ENCODE measurements at regions not wholly inside any gene's neighbourhood (a gene's known extent, or its start where the extent isn't known, plus 50 kb on each side); places are given as distances from the start of the nearest gene placed in this dataset.

- no peak overlapping the region for H3K27ac ChIP-seq
- DNase-seq = no peak
- intact Hi-C loops (cut with DNase I) = no loop called here
- no peaks in the 10 kb centered on the region for H3K36me3 ChIP-seq (replicated peaks in 1 of 2)
- H3K4me1 ChIP-seq (replicated peaks in 1 of 2) = no peaks in the 10 kb centered on the region
- H3K4me3 ChIP-seq = no peak overlapping the region
- H3K27me3 ChIP-seq = no peaks in the 10 kb centered on the region
- H3K9me3 ChIP-seq (replicated peaks in 1 of 3) = no peaks in the 10 kb centered on the region
- TF ChIP-seq, protein P1, sequence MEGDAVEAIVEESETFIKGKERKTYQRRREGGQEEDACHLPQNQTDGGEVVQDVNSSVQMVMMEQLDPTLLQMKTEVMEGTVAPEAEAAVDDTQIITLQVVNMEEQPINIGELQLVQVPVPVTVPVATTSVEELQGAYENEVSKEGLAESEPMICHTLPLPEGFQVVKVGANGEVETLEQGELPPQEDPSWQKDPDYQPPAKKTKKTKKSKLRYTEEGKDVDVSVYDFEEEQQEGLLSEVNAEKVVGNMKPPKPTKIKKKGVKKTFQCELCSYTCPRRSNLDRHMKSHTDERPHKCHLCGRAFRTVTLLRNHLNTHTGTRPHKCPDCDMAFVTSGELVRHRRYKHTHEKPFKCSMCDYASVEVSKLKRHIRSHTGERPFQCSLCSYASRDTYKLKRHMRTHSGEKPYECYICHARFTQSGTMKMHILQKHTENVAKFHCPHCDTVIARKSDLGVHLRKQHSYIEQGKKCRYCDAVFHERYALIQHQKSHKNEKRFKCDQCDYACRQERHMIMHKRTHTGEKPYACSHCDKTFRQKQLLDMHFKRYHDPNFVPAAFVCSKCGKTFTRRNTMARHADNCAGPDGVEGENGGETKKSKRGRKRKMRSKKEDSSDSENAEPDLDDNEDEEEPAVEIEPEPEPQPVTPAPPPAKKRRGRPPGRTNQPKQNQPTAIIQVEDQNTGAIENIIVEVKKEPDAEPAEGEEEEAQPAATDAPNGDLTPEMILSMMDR (IDR thresholded peaks at IDR 0.05) = no peak
- TF ChIP-seq POLR2A (IDR thresholded peaks at IDR 0.05) = no peak
- 71 to 85% (median 76%) methylated on average over 3 of the region's 3 CpGs for WGBS, 4 donors
Measured at GRCh38 chr2:48856657-48857056, 101.1 kb upstream of the LHCGR start.

GRCh38 chr2:48856144-48856543 is 100.6 kb upstream of the LHCGR start:
- Histone ChIP-seq H3K9me3 (replicated peaks in 1 of 3) (no peaks in the 10 kb centered on the region), H3K27ac (no peak overlapping the region), H3K4me1 (replicated peaks in 1 of 2) (no peaks in the 10 kb centered on the region), H3K36me3 (replicated peaks in 1 of 2) (no peaks in the 10 kb centered on the region), H3K4me3 (no peak overlapping the region), H3K27me3 (no peaks in the 10 kb centered on the region)
- WGBS, 4 donors = 80 to 88% (median 83%) methylated on average over 4 of the region's 4 CpGs
- intact Hi-C loops (cut with DNase I) = no loop called here
- DNase-seq = no peak
- no peak for TF ChIP-seq POLR2A (IDR thresholded peaks at IDR 0.05)
- TF ChIP-seq, protein P1 (IDR thresholded peaks at IDR 0.05) = no peak

DNA sequence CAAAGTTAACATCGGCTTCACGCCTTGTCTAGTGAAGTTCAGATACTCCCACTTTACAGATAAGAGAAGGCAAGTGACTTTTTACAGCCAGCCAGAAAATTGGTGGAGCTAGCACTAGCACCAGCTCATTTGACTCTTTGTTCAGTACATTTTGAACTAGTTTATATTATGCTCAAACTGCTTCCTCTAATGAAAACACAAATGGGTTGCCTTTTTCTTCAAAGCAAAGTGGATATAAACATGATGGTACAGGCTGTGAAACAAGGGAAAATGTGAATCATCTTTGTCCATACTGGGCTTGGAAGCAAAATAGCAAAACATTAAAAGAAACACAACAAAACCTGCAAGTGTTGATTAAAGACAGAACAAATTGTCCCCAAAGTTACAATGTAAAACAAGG is 99.6 kb upstream of the LHCGR start:
- H3K27me3 ChIP-seq = no peaks in the 10 kb centered on the region
- 81 to 92% (median 89%) methylated on average over 2 of the region's 2 CpGs for WGBS, 4 donors
- no peaks in the 10 kb centered on the region for H3K4me1 ChIP-seq (replicated peaks in 1 of 2)
- H3K27ac ChIP-seq = no peak overlapping the region
- intact Hi-C loops (cut with DNase I) = no loop called here
- no peak for DNase-seq
- H3K4me3 ChIP-seq = no peak overlapping the region
- no peaks in the 10 kb centered on the region for H3K36me3 ChIP-seq (replicated peaks in 1 of 2)
- no peaks in the 10 kb centered on the region for H3K9me3 ChIP-seq (replicated peaks in 1 of 3)
- TF ChIP-seq, protein P1 (IDR thresholded peaks at IDR 0.05) = no peak
- TF ChIP-seq POLR2A (IDR thresholded peaks at IDR 0.05) = no peak

DNA sequence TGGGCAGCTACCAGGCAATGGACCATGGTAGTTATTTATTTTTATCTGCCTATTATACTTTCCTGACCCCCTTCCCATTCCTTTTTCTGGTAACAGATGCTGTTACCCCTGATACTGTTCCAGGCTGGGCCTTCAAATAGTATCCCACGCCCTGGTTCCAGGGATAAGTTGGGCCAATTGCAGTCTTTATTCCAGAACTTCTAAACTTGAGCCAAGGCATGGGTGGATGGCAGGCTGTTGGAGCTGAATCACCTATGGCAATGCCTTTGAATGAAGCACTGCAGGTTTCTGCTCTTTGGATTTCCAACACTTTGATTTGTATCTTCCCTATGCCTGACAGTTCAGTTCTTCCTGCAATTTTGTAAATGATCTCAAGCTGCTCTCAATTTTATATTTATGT is 99.2 kb upstream of the LHCGR start:
- TF ChIP-seq POLR2A (IDR thresholded peaks at IDR 0.05) = no peak
- Histone ChIP-seq H3K36me3 (replicated peaks in 1 of 2) (no peaks in the 10 kb centered on the region), H3K4me3 (no peak overlapping the region), H3K27ac (no peak overlapping the region), H3K9me3 (replicated peaks in 1 of 3) (no peaks in the 10 kb centered on the region), H3K4me1 (replicated peaks in 1 of 2) (no peaks in the 10 kb centered on the region), H3K27me3 (no peaks in the 10 kb centered on the region)
- WGBS, 4 donors = 67 to 95% (median 85%) methylated on average over 1 of the region's 1 CpG
- intact Hi-C loops (cut with DNase I) = no loop called here
- no peak for DNase-seq

- Histone ChIP-seq H3K27ac (no peak overlapping the region), H3K9me3 (replicated peaks in 1 of 3) (no peaks in the 10 kb centered on the region), H3K4me3 (no peak overlapping the region), H3K27me3 (no peaks in the 10 kb centered on the region), H3K4me1 (replicated peaks in 1 of 2) (no peaks in the 10 kb centered on the region), H3K36me3 (replicated peaks in 1 of 2) (no peaks in the 10 kb centered on the region)
- 79 to 95% (median 87%) methylated on average over 1 of the region's 1 CpG for WGBS, 4 donors
- intact Hi-C loops (cut with DNase I) = no loop called here
- TF ChIP-seq, protein P1 (IDR thresholded peaks at IDR 0.05) = no peak
- TF ChIP-seq POLR2A (IDR thresholded peaks at IDR 0.05) = no peak
- DNase-seq = no peak
Measured at GRCh38 chr2:48852938-48853337, 97.4 kb upstream of the LHCGR start.

All from adrenal gland (tissue), 9 donors.